ENCODE measurements at regions not wholly inside any gene's neighbourhood (a gene's known extent, or its start where the extent isn't known, plus 50 kb on each side); places are given as distances from the start of the nearest gene placed in this dataset.

DNA sequence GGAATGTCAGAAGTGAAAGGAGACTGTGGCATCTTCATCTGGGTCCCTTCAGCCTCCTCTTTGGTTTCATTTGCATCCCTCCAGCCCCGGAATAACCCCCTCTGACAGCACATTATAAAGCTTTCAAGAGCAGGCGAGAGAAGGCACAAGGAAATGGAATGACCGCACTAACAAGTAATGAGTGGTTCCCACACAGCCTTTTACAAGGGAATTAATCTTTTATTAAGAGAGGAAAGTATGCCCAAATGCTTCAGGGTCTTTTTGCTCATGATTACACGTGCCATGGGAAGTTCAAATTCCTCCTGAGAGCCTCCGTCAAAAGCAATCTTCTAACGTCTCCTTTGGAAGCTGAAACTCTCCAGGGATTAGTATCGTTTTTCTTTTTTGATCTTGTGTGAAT is 347.0 kb downstream of the BTBD3 start:
- in situ Hi-C loops (cut with HindIII; ENCODE audit: low sequenced_read_pairs): no loop called here

DNA sequence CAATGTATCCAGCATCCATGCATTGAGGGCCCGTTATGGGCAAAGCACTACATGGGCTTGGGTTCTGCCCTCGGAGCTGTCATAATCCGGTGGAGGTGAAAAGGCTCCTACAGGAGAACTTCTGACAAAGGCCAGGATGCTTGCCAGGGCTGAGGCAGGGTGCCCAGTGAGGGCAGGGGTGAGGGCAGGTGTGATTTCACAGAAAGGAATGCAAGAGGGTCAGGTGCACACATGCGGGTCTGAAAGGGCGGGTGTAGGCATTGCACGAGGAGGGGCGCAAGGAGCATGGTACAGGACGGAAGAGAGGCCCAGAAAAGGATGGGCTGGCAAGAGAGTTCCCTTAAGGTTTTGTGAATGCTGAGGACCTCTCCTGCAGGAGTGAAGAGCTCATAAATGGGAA is 348.0 kb downstream of the BTBD3 start:
- in situ Hi-C loops (cut with HindIII; ENCODE audit: low sequenced_read_pairs): no loop called here

GRCh38 chr20:12269579-12269978 is 351.9 kb downstream of the BTBD3 start:
- in situ Hi-C loops (cut with HindIII; ENCODE audit: low sequenced_read_pairs): no loop called here

- in situ Hi-C loops (cut with HindIII; ENCODE audit: low sequenced_read_pairs): no loop called here
Observed at GRCh38 chr20:12270863-12271262, 353.2 kb downstream of the BTBD3 start.

DNA sequence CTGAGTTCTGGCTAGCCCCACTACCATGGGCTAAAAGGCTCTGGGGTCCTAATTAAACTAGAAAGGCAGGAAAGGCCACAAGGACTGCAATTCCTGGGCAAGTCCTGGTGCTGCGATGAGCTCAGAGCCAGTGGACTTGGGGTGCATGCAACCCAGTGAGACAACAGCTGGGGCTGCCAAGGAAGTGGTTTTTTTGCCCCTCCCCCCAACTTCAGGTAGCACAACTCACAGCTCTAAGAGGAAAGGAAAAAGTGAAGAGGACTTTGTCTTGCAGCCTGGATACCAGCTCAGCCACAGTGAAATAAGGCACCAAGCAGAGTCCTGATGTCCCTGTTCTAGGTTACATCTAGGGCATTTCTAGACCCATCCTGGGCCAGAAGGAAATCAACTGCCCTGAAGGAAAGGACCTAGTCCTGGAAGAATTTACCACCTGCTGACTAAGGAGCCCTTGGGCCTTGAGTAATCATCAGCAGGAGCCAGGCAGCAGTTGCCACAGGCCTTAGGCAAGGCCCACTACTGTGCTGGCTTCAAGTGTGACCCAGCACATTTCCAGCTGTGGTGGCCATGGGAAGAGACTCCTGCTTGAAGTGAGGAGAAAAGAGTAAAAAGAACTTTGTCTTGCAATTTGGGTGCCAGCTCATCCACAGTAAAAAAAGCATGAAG is 358.4 kb downstream of the BTBD3 start:
- in situ Hi-C loops (cut with HindIII; ENCODE audit: low sequenced_read_pairs): no loop called here

DNA sequence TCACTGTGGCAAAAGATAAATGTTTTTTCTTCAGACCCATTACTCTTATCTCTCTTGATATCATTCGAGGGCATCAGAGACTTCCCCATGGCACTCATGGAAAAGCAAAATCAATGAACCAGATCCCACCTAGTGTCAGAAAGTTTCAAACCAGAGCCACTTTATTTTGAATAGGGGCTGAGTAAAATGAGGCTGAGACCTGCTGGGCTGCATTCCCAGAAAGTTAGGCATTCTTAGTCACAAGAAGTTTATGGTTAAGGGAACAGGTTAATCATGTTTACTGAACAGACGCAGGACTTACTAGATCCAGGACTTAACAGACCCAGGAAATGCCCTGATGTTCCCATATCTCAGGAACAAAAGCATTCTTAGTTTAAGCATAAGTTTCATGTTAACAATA is 369.9 kb downstream of the BTBD3 start:
- in situ Hi-C loops (cut with HindIII; ENCODE audit: low sequenced_read_pairs): no loop called here

GRCh38 chr20:12289465-12289864 is 371.8 kb downstream of the BTBD3 start:
- in situ Hi-C loops (cut with HindIII; ENCODE audit: low sequenced_read_pairs): no loop called here

DNA sequence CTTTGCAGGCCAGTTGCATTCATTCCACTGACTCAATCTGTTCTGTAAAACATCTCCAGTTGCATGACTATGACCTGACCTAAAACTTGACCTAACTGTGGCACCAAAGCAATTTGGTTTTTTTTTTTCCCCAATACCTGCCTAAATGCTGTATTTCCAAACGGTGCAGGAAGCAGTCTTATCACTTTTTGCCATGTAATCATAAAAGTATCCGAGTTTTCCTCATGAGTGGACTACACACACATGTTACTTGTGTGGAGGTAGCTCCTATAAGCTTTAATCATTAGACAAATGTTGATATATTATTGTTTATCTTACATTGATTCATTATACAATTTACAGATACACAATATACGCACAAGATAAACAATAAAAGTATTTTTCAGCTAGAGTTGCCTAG is 373.7 kb downstream of the BTBD3 start:
- in situ Hi-C loops (cut with HindIII; ENCODE audit: low sequenced_read_pairs): no loop called here

DNA sequence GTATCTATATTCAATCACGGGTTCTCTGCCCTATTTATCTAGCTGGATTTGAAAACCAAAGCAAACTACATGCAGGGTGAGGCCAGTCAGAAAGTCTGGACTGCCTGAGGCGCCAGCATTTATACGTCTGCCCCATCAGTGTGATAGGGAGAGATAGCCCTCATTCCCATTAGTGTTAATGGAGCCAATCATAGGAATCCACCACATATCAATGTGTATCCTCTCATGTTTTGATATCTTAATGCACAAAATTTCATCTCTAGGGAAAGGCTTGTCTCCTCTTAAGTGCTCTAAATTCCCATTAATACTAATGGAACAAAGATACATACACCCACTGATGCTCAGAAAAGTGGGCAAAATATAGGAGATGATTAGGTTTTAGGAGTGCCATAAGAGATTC is 376.2 kb downstream of the BTBD3 start:
- in situ Hi-C loops (cut with HindIII; ENCODE audit: low sequenced_read_pairs): no loop called here

GRCh38 chr20:12294678-12295077 is 377.0 kb downstream of the BTBD3 start:
- in situ Hi-C loops (cut with HindIII; ENCODE audit: low sequenced_read_pairs): no loop called here

GRCh38 chr20:12305188-12305950 is 387.7 kb downstream of the BTBD3 start:
- in situ Hi-C loops (cut with HindIII; ENCODE audit: low sequenced_read_pairs): no loop called here

GRCh38 chr20:12306107-12306506 is 388.4 kb downstream of the BTBD3 start:
- in situ Hi-C loops (cut with HindIII; ENCODE audit: low sequenced_read_pairs): no loop called here

DNA sequence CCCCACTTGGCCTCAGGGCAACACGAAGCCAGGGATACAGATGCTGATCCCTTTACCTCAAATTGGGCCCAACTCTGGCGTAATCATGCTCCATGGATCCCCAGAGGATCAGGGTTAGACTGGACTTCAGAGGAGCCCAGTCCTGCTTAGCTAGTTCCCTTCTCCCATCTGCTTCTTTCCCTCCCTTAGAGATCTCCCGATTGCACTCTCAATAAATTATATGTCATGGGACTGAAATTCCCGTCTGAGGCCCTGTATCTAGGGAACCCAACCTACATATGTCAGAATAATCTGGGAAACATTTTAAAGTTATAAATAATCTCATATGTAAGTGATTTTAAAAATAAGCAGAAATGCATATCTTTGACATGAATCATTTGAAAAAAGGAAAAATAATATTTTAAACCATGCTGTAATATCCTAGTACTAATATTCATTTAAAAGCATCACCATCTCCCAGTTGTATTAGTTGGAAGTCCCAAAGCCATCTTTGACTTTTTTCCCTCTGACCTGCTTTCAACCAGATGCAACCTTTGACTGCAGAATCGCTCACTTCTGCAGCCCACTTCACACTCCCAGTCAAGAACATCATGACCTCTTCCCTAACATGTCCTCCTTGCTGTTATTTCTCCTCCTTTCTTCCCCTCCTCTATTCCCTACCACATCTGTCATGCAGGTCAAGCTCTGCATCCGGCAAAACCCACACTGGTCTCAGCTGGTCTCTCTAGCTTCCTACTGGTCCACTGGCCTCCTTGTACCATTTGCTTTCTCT is 393.6 kb downstream of the BTBD3 start:
- in situ Hi-C loops (cut with HindIII; ENCODE audit: low sequenced_read_pairs): no loop called here

GRCh38 chr20:12315652-12316051 is 398.0 kb downstream of the BTBD3 start:
- in situ Hi-C loops (cut with HindIII; ENCODE audit: low sequenced_read_pairs): no loop called here

- in situ Hi-C loops (cut with HindIII; ENCODE audit: low sequenced_read_pairs): no loop called here
Observed at GRCh38 chr20:12316794-12317193, 399.1 kb downstream of the BTBD3 start.

DNA sequence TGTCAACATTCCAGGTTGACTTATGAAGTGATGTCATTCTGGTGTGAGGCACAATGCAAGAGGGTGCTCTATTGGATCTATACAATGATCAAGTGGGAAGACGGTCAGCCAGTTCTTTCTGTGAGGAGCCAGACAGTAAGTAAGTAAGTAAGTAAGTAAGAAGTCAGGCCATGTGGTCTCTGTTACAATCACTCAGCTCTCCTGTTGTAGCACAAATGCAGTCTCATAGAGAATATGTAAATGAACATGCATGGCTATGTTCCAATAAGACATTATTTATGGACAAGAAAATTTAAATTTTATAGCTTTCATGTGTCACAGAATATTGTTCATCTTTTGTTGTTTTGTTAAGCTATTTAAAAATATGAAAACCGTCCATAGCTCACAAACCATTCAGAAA is 399.7 kb downstream of the BTBD3 start:
- in situ Hi-C loops (cut with HindIII; ENCODE audit: low sequenced_read_pairs): no loop called here

DNA sequence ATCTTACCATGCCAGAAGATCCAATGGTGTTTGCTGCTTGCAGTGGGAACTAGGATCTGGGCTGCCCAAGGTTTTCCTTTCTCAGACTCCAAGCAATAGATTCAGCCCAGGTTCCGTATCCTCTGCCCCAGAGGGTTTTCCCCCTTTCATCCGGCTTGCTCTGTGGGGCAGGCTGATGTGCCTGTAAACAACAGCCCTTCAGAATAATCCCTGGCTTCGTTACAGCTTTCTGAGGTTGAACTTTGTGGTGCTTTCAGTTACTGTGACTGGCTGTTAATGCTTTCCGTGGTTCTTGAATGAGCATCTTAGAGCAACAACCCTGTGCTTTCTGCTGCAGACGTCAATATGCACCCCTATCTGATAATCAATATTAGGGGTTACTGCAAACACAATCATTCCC is 400.4 kb downstream of the BTBD3 start:
- in situ Hi-C loops (cut with HindIII; ENCODE audit: low sequenced_read_pairs): no loop called here

DNA sequence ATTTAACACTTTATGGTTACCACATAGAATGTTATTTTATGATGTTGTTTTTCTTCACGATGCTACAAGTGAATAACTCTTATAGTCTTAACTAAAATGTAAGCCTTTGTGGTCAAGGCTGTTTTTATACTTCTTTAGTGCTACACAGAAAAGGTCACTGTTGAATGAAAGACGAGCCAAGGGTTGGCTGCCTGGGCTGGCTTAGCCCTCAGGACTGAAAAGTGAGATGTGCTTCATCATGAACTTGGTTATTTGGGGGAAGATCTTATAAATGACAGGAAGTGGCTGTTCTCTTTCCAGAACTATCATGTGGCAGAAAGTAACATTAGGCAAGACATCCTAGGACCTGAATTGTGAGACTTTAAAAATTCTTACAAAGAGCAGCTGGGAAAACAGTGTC is 404.0 kb downstream of the BTBD3 start:
- in situ Hi-C loops (cut with HindIII; ENCODE audit: low sequenced_read_pairs): no loop called here

DNA sequence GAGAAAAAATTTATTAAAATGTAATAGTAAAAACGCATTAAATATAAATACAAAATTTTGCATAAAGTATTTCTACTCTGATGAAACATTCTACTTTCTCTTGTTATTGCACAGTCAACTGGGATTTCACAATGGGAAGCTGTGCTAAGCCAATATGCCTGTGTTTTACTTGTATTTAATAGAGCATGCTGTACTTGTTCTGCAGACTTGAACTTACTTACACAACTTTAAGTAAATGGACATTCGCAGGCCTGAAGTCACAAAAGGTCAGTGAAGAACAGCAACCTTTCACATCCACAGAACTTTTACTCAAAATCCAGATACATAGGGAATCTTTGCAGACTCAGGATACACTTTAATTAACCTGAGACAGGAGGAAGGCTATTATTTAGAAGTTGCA is 409.5 kb downstream of the BTBD3 start:
- in situ Hi-C loops (cut with HindIII; ENCODE audit: low sequenced_read_pairs): no loop called here

- in situ Hi-C loops (cut with HindIII; ENCODE audit: low sequenced_read_pairs): no loop called here
Observed at GRCh38 chr20:12331236-12331635, 413.5 kb downstream of the BTBD3 start.

DNA sequence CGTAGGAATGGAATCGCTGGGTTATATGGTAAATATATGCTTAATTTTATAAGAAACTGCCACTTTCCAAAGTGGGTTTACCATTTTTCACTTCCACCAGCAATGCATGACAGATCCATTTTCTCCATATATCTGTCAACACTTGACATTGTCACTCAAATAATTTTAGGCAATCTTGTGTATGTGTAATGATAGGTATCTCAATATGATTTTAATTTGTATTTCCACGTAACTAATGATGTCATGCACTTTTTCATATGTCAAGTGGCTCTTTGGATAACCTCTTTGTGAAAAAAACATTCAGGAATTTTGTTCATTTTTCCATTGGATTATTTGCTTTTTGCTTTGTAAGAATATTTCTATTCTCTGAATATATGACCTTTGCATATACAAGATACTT is 419.9 kb downstream of the BTBD3 start:
- in situ Hi-C loops (cut with HindIII; ENCODE audit: low sequenced_read_pairs): no loop called here

GRCh38 chr20:12345978-12346377 is 428.3 kb downstream of the BTBD3 start:
- in situ Hi-C loops (cut with HindIII; ENCODE audit: low sequenced_read_pairs): no loop called here

Data from endothelial cell of hepatic sinusoid (primary cell).